Cardiac septum (tissue), 1 donor: ENCODE measurements at regions not wholly inside any gene's neighbourhood (a gene's known extent, or its start where the extent isn't known, plus 50 kb on each side); places are given as distances from the start of the nearest gene placed in this dataset.
"Not testable (repeated sequence)": the region's sequence is repeated elsewhere in the genome, so short reads cannot be mapped to it uniquely, and the experiment has no call there.

Experiments used
- DNase-seq: peaks from one replicate; pipeline ENCODE4 v3.0.0-alpha.2; 2020; ENCODE audit warnings: low spot score
- intact Hi-C: fragments of 100-400 bp; cut with DNase I; formaldehyde crosslinking; loops from one replicate; pipeline ENCODE4 v1.14.0; 2022
- donor health status: DM: no; HTN: no; CAD: no.

DNA sequence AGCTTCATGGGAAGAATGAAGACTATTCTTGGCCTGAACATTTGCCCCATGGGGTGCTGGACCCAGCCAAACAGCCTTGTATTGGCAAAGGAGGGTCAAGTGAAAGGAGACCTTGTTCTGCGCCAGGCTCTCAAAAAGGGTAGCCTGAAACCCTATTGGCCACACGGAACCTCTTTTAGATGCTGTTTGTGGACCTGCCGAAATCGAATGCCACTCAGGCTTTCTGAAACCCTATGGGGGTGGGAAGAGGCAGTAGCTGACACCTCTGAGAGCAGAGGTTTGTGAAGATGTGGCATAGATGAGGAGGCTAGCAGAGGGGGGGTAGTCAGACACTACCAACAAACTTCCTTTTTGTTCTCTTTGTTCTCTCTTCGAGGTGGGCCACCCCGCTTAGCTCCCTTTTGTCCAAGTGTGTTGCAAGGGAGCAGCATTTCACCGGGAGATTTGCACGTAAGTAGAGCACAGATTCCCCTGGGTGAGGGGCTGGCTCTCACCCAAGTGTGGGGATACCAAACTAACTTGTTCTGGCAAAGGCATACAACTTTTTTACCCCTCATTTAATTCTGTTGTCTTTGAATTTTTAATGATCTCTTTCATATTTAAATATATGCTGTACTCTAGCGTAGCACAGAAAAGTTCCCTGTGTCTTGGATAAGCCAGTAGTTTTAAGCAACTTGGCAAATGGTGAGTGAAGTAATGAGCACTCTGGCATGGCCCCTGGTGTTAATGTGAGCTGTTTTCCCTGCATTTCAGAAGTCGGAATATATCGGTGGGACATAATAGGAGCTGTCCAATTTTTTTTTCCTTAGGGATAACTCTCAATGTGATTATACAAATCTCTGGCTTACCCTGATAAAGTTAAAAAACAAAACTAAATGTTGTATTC, 107.7 kb downstream of the SEPTIN7 start:
- intact Hi-C loops, result loop anchor here (5.0 kb wide), 1 partner anchor 106 kb away; the partner anchor contains the start of gene SEPTIN7

DNA sequence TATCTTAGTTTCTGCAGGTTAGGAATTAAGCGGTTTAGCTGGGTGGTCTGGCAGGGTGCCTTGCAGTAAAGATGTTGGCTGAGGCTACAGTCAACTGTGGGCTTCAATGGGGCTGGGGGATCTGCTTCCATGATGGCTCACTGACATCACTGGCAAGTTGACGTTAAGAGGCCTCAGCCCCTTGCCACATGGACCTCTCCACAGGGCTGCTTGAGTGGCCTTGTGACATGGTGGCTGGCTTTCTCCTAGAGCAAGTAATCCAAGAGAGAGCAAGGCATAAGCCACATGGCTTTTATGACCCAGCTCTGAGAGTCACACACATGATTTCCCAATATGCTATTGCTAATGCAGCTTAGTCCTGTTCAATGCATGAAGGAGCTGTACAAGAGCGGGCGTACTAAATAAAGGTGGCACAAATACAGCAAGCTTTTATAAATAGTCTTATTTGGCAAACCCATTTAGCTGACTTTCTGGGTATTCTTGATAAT, 109.1 kb downstream of the SEPTIN7 start:
- intact Hi-C loops, result loop anchor here (5.0 kb wide), 1 partner anchor 108 kb away; the partner anchor contains the start of gene SEPTIN7
- DNase-seq, result no peak

More for the DNA sequence above, 107.7 kb downstream of the SEPTIN7 start:
- DNase-seq, result no peak

DNA sequence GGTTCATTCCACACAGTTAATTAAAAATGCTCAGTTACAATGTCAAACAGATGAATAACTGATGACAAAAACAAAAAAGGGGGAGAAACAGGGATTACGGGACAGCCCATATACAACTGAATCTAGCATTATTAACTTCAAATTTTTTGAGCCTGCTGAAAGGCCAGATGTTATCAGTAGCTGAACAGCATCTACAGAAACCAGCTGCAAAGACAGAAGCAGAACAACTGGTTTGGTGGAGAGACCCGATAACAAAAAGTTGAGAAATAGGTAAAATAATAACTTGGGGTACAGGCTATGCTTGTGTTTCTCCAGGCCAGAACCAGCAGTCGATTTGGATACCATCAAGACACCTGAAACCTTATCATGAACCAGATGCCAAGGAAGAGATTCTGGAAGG, 109.8 kb downstream of the SEPTIN7 start:
- DNase-seq, result not testable (repeated sequence)

DNA sequence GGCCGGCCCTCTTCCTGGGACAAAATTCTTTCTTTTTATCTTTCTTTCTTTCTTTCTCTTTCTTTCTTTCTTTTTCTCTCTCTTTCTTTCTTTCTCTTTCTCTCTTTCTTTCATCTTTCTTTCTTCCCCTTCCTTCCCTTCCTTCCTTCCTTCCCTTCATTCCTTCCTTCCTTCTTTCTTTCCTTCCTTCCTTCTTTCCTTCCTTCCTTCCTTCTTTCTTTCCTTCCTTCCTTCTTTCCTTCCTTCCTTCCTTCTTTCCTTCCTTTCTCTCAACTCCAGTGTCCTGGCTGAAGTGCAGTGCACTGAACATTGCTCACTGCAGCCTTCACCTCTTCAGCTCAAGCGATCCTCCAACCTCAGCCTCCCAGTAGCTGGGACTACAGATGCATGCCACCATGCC, 112.5 kb downstream of the SEPTIN7 start:
- intact Hi-C loops, DNase-seq: not testable (repeated sequence)

More for the DNA sequence above, 109.8 kb downstream of the SEPTIN7 start:
- intact Hi-C loops, result not testable (repeated sequence)

DNA sequence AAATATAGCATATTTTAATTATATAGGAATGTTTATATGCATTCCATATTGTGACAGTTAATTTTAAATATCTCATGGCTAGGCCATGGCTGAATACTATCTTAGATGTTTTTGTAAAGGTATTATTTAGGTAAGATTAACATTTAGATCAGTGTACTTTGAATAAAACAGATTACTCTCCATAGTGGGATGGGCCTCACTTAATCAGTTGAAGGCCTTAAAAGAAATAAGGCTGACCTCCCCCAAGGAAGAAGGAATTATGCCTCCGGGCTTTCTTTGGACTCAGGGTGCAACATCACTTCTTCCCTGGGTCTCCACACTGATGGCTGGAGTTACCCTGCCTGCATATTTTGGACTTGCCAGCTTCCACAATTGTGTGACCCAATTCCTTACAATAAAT, 113.4 kb downstream of the SEPTIN7 start:
- DNase-seq, intact Hi-C loops: not testable (repeated sequence)

DNA sequence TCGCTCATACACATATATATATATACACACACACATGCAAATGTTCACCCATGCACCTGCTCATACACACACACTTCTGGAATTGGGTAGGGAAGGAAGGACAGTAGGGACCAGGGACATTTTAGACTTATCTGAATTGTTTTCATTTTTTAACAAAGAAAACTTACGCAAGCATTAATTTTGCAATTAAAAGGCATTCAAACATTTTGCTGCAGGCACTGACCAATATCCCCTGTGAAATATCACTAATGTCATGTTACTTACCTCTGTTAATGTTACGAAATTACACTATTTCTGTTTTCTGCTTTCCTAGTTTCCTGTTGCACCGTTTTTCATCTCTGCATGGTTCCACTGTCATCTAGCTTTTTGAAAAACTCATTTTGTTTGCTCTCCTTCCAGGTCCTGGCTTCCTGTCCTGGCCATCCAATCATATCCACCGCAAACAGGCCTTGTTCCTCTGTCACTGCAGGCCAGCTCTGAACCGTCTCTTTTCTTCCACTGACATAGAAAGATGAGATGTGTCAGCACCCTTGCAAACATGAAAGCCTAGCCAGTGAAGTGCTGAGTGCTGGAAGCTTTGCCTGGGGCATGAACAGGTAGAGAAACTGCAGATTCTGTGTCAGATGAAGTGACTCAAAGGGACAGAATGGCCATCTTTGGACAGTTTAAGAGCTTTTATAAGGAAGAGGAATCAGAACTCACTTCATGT, 114.5 kb downstream of the SEPTIN7 start:
- intact Hi-C loops, result loop anchor here (5.0 kb wide), 1 partner anchor 67 kb away; no protein-coding TSS in a partner anchor
- not testable (repeated sequence) for DNase-seq

DNA sequence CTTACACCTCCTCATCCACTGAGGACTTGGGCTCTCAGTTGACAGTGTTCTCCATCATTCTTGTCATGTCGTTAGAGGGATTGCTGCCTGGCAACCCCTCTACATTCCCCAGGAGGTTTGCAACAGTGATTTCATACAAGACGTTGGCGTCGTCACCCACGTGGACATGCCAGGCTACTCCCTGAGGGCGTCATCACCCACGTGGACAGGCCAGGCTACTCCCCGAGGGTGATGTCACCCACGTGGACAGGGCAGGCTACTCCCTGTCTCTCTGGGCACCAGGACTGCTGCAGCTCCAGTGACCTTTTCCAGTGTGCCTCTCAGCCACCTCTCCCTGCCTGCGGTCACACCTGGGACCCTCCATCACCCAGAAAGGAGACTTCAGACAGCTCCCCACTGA, 117.4 kb downstream of the SEPTIN7 start:
- DNase-seq, result not testable (repeated sequence)
- intact Hi-C loops, result loop anchor here (5.0 kb wide), 1 partner anchor 64 kb away; no protein-coding TSS in a partner anchor

DNA sequence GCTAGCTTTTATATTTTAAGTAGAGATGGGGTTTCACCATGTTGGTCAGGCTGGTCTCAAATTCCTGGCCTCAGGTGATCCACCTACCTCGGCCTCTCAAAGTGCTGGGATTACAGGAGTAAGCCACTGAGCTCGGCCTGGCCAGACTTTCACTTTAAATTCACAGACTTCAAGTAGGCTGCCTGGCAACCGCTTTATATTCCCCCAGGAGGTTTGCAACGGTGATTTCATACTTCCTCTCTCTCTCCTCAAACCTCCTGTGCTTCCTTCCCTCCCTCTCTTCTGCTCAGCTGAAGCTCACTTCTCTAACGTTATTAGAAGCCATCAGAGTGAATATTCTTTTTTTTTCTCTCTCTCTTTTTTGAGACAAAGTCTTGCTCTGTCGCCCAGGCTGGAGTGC, 118.8 kb downstream of the SEPTIN7 start:
- DNase-seq, result not testable (repeated sequence)
- intact Hi-C loops, result loop anchor here (5.0 kb wide), 1 partner anchor 63 kb away; no protein-coding TSS in a partner anchor

DNA sequence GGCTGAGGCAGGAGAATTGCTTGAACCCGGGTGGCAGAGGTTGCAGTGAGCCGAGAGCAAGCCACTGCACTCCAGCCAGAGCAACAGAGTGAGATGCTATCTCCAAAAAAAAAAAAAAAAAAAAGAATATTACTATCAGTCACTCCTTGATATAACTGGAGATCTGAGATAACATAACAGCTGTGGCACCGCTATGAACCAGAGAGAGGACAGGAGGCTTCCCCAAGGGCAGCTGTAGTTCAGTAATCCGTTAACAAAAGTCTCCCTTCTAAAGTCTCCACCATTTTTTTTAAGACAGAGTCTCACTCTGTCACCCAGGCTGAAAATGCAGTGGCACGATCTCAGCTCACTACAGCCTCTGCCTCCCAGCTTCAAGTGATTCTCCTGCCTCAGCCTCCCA, 120.5 kb downstream of the SEPTIN7 start:
- intact Hi-C loops, DNase-seq: not testable (repeated sequence)

DNA sequence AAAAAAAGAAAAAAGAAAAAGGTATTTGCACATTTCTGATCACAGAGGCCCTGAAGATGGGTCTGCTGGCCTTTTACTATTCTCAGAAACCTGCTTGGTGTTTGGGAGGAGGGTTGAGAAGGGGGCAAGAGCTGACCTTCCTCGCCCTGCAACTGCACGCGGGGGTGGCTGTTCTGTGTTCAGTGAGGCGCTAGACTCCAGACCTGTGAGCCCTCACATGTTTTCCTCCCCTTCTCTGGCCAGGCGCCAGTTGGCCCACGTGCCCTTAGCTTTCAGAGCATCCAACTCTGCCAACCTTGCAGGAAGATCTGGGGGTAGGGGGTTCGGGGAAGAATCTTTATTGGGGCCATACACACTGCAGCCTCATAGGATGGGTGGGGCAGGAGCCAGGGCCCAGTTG, 123.8 kb downstream of the SEPTIN7 start:
- intact Hi-C loops, DNase-seq: not testable (repeated sequence)

DNA sequence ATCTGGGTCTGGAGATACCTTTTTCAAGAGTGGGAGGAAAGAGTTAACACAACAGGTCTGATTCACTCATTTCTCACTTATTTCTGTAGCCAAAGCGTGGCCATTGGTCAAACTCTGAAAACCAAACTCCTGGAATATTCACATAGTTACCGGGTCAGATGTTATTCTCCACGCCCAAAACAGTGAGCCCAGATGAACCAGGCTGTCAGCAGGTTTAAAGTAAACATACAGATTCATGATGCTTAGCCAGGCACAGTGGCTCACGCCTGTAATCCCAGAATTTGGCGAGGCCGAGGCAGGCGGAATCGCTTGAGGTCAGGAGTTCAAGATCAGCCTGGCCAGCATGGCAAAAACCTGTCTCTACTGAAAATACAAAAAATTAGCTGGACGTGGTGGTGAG, 126.1 kb downstream of the SEPTIN7 start:
- DNase-seq, intact Hi-C loops: not testable (repeated sequence)

DNA sequence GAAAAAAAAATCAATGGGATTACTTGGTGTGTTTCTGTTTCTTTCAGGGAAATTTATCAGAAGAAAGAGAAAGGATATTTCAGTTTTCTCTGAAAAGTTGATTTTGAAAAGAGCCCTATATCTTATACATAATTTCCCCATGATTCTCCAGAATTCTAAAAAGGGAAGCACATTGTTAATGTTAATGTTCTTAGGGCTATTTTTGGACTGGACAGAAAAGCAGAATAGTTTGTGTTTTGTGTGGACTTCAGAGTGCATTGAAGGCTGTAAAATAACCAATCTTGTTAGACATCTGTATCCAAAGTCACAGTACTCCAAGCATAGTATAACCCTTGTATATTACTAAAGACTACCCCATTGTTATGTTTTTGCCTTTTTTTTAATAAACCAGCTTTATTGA, 130.3 kb downstream of the SEPTIN7 start:
- DNase-seq, intact Hi-C loops: not testable (repeated sequence)

DNA sequence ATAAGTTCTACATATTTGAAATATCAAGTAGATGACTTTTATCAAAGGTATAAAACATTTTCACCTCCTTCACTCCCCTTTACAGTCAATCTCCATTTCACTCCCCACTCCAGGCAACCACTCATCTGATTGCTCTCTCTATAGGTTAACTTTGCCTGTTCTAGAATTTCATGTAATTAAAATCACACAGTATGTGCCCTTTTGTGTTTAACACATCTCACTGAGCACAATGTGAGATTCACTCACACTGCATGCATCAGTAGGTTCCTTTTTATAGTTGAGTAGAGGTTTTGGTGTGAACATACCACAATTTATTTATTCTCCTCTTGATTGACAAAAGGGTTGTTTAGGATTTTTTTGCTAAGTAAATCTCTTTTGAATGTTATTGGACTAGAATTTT, 130.7 kb downstream of the SEPTIN7 start:
- intact Hi-C loops, DNase-seq: not testable (repeated sequence)

DNA sequence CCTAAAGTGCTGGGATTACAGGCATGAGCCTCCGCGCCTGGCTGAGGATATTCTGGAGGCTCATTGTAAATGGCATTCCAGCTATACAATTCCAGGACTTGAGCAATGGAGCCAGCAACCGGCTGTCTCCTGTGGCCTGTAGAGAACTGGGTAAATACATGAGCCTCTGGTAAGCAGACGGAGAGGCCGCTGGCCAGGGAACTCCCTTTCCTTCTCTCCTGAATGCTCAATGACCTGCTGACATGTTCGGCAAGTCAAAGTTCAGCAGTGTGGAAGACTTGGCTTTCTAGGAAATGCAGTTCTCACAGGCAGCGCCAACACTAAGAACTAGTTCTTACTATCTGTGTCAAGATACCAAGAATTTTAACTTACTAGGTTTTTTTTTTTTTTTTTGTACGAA, 139.8 kb downstream of the SEPTIN7 start:
- intact Hi-C loops, DNase-seq: not testable (repeated sequence)

DNA sequence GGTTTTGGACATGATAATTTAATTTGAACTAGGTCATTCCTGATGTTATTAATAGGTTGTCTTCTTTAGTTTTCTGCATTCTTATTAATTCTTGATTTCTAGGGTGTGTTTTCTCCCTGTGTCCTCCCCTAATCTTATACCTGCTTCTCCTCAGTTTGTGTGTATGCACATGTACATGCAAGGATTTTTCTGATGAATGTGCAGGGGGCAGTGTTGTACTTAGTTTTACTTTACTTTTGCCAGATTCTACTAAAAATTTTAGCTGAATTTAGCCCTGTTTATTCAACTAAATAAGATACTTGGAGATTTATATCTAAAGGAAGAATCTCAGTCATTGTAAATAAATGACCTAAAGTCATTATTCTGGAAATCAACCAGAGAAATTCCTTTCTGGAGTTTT, 144.8 kb downstream of the SEPTIN7 start:
- intact Hi-C loops, result not testable (repeated sequence)

DNA sequence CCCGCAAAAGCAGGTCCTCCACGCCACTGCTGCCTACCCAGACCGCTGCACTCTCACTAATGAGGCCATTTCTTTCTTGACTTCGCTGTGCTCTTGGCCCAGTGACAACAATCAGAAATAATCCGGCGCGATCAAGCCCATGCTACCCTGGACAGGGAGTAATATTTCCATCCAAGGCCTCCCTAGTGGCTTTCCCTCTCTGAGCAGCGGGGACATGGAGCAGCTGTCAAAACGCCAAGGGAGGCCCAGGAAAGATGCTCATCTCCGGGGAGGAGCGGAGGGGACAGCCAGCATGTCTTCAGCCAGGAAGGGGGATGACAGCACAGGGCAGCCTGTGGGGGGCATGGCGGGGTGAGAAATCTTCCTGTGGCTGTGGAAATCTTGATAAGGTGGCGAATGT, 154.9 kb downstream of the SEPTIN7 start:
- intact Hi-C loops, result not testable (repeated sequence)
- peak; percentile 47 for DNase-seq

More for the DNA sequence above, 144.8 kb downstream of the SEPTIN7 start:
- DNase-seq, result not testable (repeated sequence)

DNA sequence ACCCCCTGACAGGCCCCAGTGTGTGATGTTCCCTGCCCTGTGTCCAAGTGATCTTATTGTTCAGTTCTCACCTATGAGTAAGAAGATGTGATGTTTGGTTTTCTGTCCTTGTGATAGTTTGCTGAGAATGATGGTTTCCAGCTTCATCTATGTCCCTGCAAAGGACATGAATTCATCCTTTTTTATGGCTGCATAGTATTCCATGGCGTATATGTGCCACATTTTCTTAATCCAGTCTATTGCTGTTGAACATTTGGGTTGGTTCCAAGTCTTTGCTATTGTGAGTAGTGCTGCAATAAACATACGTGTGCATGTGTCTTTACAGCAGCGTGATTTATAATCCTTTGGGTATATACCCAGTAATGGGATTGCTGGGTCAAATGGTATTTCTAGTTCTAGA, 156.1 kb downstream of the SEPTIN7 start:
- intact Hi-C loops, DNase-seq: not testable (repeated sequence)

DNA sequence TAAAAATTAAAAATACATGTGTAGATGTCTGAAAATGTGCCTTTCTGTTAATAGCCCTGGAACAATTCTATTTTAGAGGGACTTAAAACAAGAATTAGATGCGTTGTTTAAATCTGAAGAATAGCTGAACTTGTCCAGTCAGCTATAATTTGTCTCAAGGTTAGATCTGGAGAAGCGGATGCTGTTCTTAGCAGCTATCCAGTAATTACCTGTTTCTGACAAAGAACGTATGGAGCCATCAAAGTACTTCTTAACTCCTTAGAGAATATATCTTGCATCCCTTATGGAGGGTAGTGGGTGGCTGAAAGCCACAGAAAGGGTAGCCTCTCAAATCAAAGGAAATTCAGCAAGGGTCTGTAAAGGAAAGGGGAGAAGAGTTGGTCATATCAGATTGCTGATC, 160.4 kb downstream of the SEPTIN7 start:
- intact Hi-C loops, DNase-seq: not testable (repeated sequence)

DNA sequence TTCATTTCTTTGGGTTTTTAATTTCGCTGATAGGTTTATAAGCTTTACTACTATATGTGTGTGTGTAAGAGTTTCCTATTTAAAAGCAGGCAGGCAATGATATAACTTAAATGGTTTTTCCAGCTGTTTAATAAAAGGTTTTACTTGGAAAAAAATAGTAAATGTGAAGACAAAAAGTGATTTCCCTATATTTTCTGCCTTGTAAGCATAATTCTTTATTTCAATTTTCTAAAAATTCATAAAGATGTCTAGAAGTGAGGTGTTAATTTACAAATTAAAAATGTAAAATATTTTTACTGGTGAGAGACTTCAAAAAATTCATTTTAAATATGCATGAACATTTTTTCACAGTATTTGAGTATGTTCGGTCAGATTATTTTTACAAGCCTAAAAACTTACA, 161.8 kb downstream of the SEPTIN7 start:
- intact Hi-C loops, DNase-seq: not testable (repeated sequence)
